ENCODE measurements at regions not wholly inside any gene's neighbourhood (a gene's known extent, or its start where the extent isn't known, plus 50 kb on each side); places are given as distances from the start of the nearest gene placed in this dataset.

DNA sequence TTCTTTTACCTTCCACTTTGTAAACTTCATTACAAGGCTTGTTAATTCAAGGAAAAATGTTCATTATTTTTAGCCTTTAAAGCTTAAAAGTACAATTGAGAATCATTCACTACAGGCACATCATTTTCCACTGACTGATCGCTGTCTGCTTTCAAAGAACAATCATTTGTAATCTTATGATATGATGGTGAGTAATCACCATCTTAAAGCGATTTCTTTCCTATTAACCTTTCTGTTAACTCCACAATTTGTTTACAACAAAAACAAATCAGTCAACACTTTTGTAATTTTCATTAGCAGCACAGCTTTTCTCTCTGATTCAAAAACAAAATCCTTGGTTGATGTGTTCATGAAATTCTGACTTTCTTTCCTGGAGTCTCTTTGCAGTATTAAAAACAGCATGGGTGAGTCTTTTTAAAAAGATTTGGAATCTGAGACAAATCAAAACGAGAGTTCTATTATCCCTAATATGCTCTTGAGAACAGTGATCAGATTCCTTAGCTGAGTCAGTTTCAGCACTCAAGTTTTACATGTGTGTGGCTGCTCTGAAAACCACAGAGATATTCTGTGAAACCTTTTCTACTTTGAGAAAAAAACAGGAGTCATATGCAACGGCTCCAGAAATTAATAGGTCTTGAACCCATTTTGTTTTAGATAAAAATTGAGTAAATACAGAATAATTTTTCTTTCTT lies 145.8 kb upstream of the TMPRSS15 start:
- Histone ChIP-seq H3K36me3 (ENCODE audit: insufficient read depth, low read length) (no peaks in the 10 kb centered on the region), H2AFZ (ENCODE audit: low read length) (no peak overlapping the region), H3K4me1 (ENCODE audit: insufficient read depth, low read length, poor library complexity, severe bottlenecking) (no peaks in the 10 kb centered on the region), H4K20me1 (ENCODE audit: insufficient read depth, low read length) (no peaks in the 10 kb centered on the region), H3K4me2 (ENCODE audit: low read length) (no peak overlapping the region), H3K9me3 (ENCODE audit: low read length) (0 out of 2 replicates have a peak, but pooled peaks cover under 1% of the 10 kb centered on the region), H3K79me2 (ENCODE audit: insufficient read depth, low read depth, low read length) (no peaks in the 10 kb centered on the region), H3K4me3 (ENCODE audit: low read depth, low read length, poor library complexity, severe bottlenecking) (no peak overlapping the region), H3K9me2 (ENCODE audit: insufficient read depth, low read length) (no peaks in the 10 kb centered on the region), H3K27ac (ENCODE audit: low read depth, low read length, poor library complexity, severe bottlenecking) (no peak overlapping the region)
- ChIA-PET CTCF (ENCODE audit: unreplicated experiment) (no interaction called here), POLR2A (interaction anchor here (0.5 to 1.9 kb wide), 5 partner anchors 12 to 304 kb away, joined by 3 to 4 read pairs (median 3); no protein-coding TSS in a partner anchor)
- DNase-seq (ENCODE audit: low spot score): no peak
- TF ChIP-seq EZH2phosphoT487 (IDR thresholded peaks at IDR 0.05; ENCODE audit: borderline replicate concordance, low read depth, low read length): no peak
- TF ChIP-seq, protein P1, sequence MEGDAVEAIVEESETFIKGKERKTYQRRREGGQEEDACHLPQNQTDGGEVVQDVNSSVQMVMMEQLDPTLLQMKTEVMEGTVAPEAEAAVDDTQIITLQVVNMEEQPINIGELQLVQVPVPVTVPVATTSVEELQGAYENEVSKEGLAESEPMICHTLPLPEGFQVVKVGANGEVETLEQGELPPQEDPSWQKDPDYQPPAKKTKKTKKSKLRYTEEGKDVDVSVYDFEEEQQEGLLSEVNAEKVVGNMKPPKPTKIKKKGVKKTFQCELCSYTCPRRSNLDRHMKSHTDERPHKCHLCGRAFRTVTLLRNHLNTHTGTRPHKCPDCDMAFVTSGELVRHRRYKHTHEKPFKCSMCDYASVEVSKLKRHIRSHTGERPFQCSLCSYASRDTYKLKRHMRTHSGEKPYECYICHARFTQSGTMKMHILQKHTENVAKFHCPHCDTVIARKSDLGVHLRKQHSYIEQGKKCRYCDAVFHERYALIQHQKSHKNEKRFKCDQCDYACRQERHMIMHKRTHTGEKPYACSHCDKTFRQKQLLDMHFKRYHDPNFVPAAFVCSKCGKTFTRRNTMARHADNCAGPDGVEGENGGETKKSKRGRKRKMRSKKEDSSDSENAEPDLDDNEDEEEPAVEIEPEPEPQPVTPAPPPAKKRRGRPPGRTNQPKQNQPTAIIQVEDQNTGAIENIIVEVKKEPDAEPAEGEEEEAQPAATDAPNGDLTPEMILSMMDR (conservative IDR thresholded peaks at IDR 0.05; ENCODE audit: low read length): no peak
- no TSS peak for BruUV-seq (replicated peaks)
- intact Hi-C loops (cut with micrococcal nuclease; ENCODE audit: unreplicated experiment): no loop called here

- H3K4me1 ChIP-seq (ENCODE audit: insufficient read depth, low read length, poor library complexity, severe bottlenecking): no peaks in the 10 kb centered on the region
- POLR2A ChIA-PET: interaction anchor here (1.9 kb wide), 1 partner anchor 13 kb away, joined by 4 read pairs; no protein-coding TSS in a partner anchor
- no peak overlapping the region for H2AFZ ChIP-seq (ENCODE audit: low read length)
- H3K79me2 ChIP-seq (ENCODE audit: insufficient read depth, low read depth, low read length): no peaks in the 10 kb centered on the region
- DNase-seq (ENCODE audit: low spot score): no peak
- H4K20me1 ChIP-seq (ENCODE audit: insufficient read depth, low read length): no peaks in the 10 kb centered on the region
- H3K4me2 ChIP-seq (ENCODE audit: low read length): no peak overlapping the region
- 0 out of 2 replicates have a peak, but pooled peaks cover 7% of the 10 kb centered on the region for H3K9me3 ChIP-seq (ENCODE audit: low read length)
- TF ChIP-seq, protein P1 (conservative IDR thresholded peaks at IDR 0.05; ENCODE audit: low read length): no peak
- TF ChIP-seq EZH2phosphoT487 (IDR thresholded peaks at IDR 0.05; ENCODE audit: borderline replicate concordance, low read depth, low read length): no peak
- intact Hi-C loops (cut with micrococcal nuclease; ENCODE audit: unreplicated experiment): no loop called here
- H3K36me3 ChIP-seq (ENCODE audit: insufficient read depth, low read length): no peaks in the 10 kb centered on the region
- BruUV-seq (replicated peaks): no TSS peak
- no peaks in the 10 kb centered on the region for H3K9me2 ChIP-seq (ENCODE audit: insufficient read depth, low read length)
- no peak overlapping the region for H3K4me3 ChIP-seq (ENCODE audit: low read depth, low read length, poor library complexity, severe bottlenecking)
- CTCF ChIA-PET (ENCODE audit: unreplicated experiment): no interaction called here
- H3K27ac ChIP-seq (ENCODE audit: low read depth, low read length, poor library complexity, severe bottlenecking): no peak overlapping the region
These were observed 146.8 kb upstream of the TMPRSS15 start for GRCh38 chr21:18550361-18550760.

DNA sequence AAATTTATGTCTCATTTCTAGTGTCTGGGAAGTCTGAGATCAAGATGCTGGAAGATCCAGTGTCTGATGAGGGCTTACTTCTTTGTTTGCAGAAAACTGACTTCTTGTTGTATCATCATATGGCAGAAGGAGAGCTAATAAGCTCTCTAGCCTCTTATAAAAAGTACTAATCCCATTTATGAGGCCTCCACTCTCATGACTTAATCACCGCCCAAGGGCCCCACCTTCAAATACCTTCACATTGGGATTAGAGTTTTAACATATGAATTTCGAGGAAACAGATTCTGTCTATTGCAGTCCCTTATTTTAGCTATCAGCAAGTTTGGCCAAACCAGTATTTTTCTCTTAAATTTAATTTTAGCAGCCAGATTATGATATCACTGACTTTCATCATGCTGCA lies 150.2 kb upstream of the TMPRSS15 start:
- ChIA-PET POLR2A (no interaction called here), CTCF (ENCODE audit: unreplicated experiment) (no interaction called here)
- Histone ChIP-seq H3K4me2 (ENCODE audit: low read length) (no peak overlapping the region), H3K4me3 (ENCODE audit: low read depth, low read length, poor library complexity, severe bottlenecking) (no peak overlapping the region), H3K4me1 (ENCODE audit: insufficient read depth, low read length, poor library complexity, severe bottlenecking) (no peaks in the 10 kb centered on the region), H4K20me1 (ENCODE audit: insufficient read depth, low read length) (no peaks in the 10 kb centered on the region), H3K79me2 (ENCODE audit: insufficient read depth, low read depth, low read length) (no peaks in the 10 kb centered on the region), H3K27ac (ENCODE audit: low read depth, low read length, poor library complexity, severe bottlenecking) (no peak overlapping the region), H2AFZ (ENCODE audit: low read length) (no peak overlapping the region), H3K9me3 (ENCODE audit: low read length) (0 out of 2 replicates have a peak, but pooled peaks cover 7% of the 10 kb centered on the region), H3K9me2 (ENCODE audit: insufficient read depth, low read length) (no peaks in the 10 kb centered on the region), H3K36me3 (ENCODE audit: insufficient read depth, low read length) (no peaks in the 10 kb centered on the region)
- BruUV-seq (replicated peaks): no TSS peak
- TF ChIP-seq EZH2phosphoT487 (IDR thresholded peaks at IDR 0.05; ENCODE audit: borderline replicate concordance, low read depth, low read length): no peak
- TF ChIP-seq, protein P1 (conservative IDR thresholded peaks at IDR 0.05; ENCODE audit: low read length): no peak
- intact Hi-C loops (cut with micrococcal nuclease; ENCODE audit: unreplicated experiment): no loop called here
- DNase-seq (ENCODE audit: low spot score): no peak

Measured in OCI-LY7 (cell line).